ENCODE measurements at regions not wholly inside any gene's neighbourhood (a gene's known extent, or its start where the extent isn't known, plus 50 kb on each side); places are given as distances from the start of the nearest gene placed in this dataset.

DNA sequence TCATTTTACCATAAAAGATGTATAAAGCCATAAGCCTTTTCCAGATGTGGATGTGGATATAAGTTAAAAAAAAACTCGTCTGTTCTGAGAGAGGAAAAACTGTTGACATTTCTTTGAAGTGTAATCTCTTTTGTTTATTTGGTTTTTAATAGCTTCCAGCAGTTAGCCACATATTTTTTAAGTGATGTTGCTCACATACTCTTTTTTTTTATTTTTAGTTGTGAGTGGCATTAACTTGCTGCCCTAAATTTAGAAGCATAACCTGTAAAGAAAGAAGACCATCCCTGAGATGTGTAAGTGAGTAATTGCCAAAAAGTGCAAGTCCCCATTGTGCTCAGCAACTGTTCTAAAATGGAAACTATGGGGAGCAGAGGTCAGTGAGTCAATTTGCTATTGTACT is 415.9 kb upstream of the MDFIC2 start:
- TF ChIP-seq CTCF (IDR thresholded peaks at IDR 0.05), result no peak
- DNase-seq (no peak), ATAC-seq (no peak)
- Mint-ChIP-seq H3K27me3 (peaks cover 14% of the 10 kb centered on the region), H3K36me3 (ENCODE audit: low read depth) (no peaks in the 10 kb centered on the region), H3K4me1 (ENCODE audit: low read depth) (no peaks in the 10 kb centered on the region), H3K4me3 (no peak overlapping the region), H3K27ac (no peak overlapping the region), H3K9me3 (no peaks in the 10 kb centered on the region)
- POLR2A ChIA-PET, result no interaction called here
- CTCF ChIA-PET, result no interaction called here
- intact Hi-C loops (cut with micrococcal nuclease), result no loop called here

- POLR2A ChIA-PET, result no interaction called here
- H3K4me3 Mint-ChIP-seq, result no peak overlapping the region
- no peaks in the 10 kb centered on the region for H3K36me3 Mint-ChIP-seq (ENCODE audit: low read depth)
- intact Hi-C loops (cut with micrococcal nuclease), result no loop called here
- no peaks in the 10 kb centered on the region for H3K4me1 Mint-ChIP-seq (ENCODE audit: low read depth)
- TF ChIP-seq CTCF (IDR thresholded peaks at IDR 0.05), result no peak
- ATAC-seq (no peak), DNase-seq (no peak)
- peaks cover 9% of the 10 kb centered on the region for H3K27me3 Mint-ChIP-seq
- CTCF ChIA-PET, result no interaction called here
- H3K27ac Mint-ChIP-seq, result no peak overlapping the region
- H3K9me3 Mint-ChIP-seq, result no peaks in the 10 kb centered on the region
Measured at GRCh38 chr3:70726961-70727360, 414.5 kb upstream of the MDFIC2 start.

GRCh38 chr3:70726096-70726938 is 413.9 kb upstream of the MDFIC2 start:
- POLR2A ChIA-PET, result no interaction called here
- Mint-ChIP-seq H3K4me3 (no peak overlapping the region), H3K27ac (no peak overlapping the region), H3K27me3 (peaks cover 9% of the 10 kb centered on the region), H3K4me1 (ENCODE audit: low read depth) (no peaks in the 10 kb centered on the region), H3K36me3 (ENCODE audit: low read depth) (no peaks in the 10 kb centered on the region), H3K9me3 (no peaks in the 10 kb centered on the region)
- intact Hi-C loops (cut with micrococcal nuclease), result no loop called here
- CTCF ChIA-PET, result no interaction called here
- DNase-seq (no peak), ATAC-seq (no peak)
- no peak for TF ChIP-seq CTCF (IDR thresholded peaks at IDR 0.05)

DNA sequence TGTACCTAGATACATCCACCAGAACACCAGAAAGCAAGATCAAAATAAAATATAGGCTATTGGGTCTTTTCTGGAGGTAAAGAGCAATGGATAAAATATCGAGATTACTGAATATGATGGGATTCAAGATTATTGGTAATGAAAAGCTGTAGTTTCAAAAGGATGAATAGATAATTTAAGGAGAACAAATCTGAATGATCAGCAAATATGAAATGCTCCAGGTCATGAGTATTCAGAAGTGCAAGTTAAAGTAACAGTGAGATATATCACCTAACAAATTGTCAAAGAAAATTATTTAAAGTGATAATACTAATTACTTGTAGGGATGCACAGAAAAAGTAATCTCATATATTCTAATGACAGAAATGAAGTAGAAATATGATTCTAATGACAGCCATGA is 409.6 kb upstream of the MDFIC2 start:
- H3K36me3 Mint-ChIP-seq (ENCODE audit: low read depth), result no peaks in the 10 kb centered on the region
- POLR2A ChIA-PET, result no interaction called here
- H3K27me3 Mint-ChIP-seq, result peaks cover 13% of the 10 kb centered on the region
- H3K27ac Mint-ChIP-seq, result no peak overlapping the region
- CTCF ChIA-PET, result no interaction called here
- intact Hi-C loops (cut with micrococcal nuclease), result no loop called here
- no peak for ATAC-seq
- no peak overlapping the region for H3K4me3 Mint-ChIP-seq
- H3K9me3 Mint-ChIP-seq, result no peaks in the 10 kb centered on the region
- no peak for TF ChIP-seq CTCF (IDR thresholded peaks at IDR 0.05)
- no peak for DNase-seq
- no peaks in the 10 kb centered on the region for H3K4me1 Mint-ChIP-seq (ENCODE audit: low read depth)

DNA sequence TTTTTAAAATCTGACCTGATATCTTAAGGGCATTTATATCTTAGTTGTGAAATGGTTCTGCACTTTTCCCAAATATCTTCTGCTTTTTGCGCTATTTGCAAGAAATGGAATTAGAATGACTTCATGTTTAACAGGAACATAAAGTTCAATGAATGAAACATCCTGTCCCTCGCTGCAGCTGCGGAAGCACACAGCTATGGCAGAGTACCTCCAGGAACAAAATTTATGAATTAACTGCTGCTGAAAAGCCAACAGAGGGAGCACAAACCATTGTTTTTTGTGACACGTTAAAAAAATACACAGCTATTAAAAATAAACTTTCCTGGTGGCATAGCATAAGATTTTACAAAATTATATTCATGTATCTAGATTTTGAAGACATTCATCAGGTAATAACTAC is 404.4 kb upstream of the MDFIC2 start:
- Mint-ChIP-seq H3K27me3 (peaks cover 19% of the 10 kb centered on the region), H3K4me1 (ENCODE audit: low read depth) (no peaks in the 10 kb centered on the region), H3K9me3 (peaks cover 14% of the 10 kb centered on the region), H3K4me3 (no peak overlapping the region), H3K36me3 (ENCODE audit: low read depth) (peaks cover 7% of the 10 kb centered on the region), H3K27ac (no peak overlapping the region)
- POLR2A ChIA-PET, result no interaction called here
- TF ChIP-seq CTCF (IDR thresholded peaks at IDR 0.05), result no peak
- CTCF ChIA-PET, result interaction anchor here (0.7 to 1.3 kb wide), 4 partner anchors 14 to 936 kb away, joined by 3 to 4 read pairs (median 3); no protein-coding TSS in a partner anchor
- intact Hi-C loops (cut with micrococcal nuclease), result no loop called here
- ATAC-seq (no peak), DNase-seq (peak; percentile 9)

Data from activated CD8-positive, alpha-beta T cell treated with anti-CD3 and anti-CD28 coated beads for 36 hours (primary cell).